Hematopoietic multipotent progenitor cell treated with erythropoietin and hydrocortisone succinate and interleukin-3 and kit ligand, for 6 days (in vitro differentiated cells): ENCODE measurements at regions not wholly inside any gene's neighbourhood (a gene's known extent, or its start where the extent isn't known, plus 50 kb on each side); places are given as distances from the start of the nearest gene placed in this dataset.

Source experiments
- DNase-seq: peaks from one replicate; pipeline ENCODE4 v3.0.0-alpha.2; 2015

DNA sequence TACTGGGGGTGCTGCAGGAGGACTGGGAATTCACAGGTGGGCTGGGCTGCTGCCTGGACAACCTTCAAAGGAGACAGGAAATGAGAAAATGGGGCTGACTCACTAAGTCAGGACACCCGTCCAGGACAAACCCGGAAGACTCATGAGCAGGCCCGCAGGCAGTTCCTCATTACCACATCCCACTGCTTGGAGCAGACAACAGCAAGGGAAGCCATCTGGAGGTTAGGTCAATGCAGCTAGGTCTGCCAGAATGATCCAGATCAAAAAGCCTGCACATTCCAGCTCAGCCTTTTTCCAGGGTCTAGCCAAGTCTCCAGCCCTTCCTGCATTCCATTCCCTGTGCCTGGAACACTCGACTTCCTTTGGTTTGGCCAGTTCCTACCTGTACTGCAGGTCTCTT lies 536.5 kb upstream of the CDH11 start:
- no peak for DNase-seq

DNA sequence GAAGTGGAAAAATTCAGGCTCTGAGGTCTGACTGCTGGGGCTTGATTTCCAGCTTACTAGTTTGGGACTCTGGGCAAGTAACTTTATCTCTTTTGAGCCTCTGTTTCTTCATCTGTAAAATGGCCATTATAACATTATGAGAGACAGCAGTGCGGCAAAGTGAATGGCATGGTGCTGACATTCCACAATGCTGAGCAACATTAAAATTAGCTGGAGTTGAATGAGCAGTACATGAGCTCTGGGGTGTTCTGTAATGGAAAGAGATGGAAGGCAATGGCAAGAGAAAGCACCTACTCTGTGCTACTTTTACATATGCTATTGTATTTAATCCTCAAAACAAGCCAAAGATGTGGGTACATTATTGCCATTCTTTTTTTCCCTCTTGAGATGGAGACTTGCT lies 535.7 kb upstream of the CDH11 start:
- DNase-seq = no peak

DNA sequence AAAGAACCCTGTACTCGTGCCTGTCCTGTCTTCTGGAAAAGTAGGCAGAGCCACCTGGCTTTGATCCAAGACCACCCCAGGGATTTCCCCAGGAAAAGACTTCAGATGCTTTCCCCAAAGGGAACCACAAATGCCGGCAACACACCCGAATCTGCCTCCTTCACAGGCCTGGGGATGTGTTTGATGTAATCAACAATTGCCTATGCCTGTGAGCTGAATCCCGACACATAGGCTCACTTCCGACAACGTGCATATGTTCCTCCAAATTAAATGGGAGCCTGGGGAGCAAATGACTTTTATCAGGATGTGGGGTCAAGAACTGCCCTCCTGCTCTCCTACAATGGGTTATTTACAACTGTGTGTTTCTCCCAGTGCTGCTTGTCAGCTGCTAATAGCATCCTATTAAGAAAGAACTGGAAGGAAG lies 535.2 kb upstream of the CDH11 start:
- DNase-seq = no peak

DNA sequence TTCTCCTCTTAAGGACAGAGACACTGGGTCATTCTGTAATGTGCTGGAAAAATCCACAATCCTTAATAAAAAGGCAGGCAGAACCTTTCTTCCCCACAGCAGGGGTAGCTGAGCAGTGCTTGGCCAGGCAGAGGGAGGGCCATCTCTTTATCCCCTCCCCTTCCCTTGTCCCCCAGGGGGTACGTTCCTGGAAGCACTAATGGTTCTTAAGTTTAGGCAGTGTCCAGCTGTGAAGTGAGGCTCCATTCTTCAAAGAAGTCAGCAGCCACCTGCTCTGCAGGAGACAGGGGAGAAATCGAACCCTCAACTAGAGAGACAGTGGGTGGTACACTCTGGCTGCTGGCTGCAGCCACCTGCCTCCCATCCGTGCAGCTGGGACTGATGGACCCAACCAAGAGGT lies 533.9 kb upstream of the CDH11 start:
- DNase-seq = no peak

DNA sequence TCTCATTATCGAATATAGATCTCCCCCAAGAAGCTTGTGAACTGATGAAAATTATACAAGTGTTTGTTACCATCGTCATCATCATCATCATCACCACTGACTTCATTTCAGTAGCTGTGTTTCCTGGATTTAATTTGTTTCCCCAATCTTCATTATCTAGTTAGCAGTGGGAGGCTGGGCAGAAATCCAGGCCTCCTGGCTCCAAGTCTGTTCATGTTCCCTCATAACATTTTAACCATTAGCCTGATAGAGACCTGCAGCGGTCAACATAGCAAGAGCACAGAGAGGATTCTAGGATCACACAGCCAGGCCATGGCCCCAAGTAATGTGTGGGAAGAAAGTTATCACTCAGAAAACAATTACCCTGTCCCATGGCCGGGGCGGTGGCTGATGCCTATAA lies 526.2 kb upstream of the CDH11 start:
- DNase-seq = no peak

DNA sequence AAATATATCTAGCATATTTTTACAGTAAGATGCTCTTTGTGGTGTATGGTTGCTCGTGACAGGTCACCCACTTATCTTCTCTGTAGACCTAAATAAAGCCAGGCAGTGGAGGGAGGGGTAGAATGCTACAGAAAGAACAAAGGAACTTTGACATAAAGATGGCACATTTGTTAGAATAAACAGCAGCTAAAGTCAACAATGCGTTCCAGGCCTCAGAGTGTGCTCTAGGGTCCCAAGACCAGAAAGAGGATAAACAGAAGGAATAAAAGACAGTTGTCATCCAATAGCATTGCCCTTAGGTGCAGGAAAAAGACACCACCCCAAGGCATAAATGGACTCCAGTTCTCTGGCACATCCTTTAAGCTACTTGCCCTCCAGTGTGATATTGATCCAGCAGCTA lies 523.0 kb upstream of the CDH11 start:
- DNase-seq = no peak

DNA sequence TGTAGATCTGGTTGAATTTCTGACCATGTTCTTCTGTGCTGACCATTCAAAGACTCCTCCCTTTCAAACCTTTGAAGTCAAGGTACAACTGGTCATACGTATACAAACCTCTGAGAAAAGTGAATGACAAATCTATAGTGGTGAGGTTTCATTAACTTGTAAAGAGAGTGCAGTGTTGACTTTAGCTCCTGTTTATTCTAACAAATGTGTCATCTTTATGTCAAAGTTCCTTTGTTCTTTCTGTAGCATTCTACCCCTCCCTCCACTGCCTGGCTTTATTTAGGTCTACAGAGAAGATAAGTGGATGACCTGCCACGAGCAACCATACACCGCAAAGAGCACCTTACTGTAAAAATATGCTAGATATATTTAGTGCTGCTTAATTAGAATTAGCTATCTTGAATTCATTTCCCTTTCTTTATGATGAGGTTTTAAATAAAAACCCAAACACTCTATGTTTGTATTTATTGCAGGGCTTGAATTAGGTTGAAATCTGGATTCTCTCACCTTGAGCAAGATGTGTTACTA lies 520.0 kb upstream of the CDH11 start:
- no peak for DNase-seq

DNA sequence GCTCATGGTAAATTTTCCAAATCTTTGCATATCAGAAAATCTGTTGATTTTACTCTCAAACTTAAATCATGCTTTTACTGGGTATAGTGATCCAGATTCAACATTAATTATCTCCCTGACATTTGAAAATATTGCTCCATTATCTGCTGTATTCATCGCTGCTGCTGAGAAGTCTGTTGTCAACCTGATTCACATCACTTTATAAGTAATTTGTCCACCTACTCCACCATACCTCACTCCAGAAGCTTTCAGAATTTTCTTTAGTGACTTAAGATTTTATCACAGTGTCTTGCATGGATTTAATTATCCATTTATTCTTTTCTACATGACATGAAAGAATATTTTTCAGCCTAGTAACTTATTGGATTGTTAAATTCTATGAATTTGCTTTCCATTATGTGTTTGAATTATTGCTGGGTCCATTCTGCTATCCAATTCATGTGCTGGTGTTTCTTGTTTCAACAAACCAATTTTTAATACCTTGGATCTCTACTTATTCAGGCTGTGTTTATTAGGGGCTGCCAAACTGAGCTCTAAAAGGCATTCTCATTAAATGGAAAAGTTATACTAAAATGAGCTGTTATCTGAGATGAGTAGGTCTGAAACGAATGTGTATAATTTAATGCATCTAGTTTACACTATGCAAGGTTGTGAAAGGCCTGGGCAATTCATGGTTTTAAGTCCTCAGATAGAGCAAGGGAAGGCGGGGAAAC lies 519.3 kb upstream of the CDH11 start:
- no peak for DNase-seq

DNA sequence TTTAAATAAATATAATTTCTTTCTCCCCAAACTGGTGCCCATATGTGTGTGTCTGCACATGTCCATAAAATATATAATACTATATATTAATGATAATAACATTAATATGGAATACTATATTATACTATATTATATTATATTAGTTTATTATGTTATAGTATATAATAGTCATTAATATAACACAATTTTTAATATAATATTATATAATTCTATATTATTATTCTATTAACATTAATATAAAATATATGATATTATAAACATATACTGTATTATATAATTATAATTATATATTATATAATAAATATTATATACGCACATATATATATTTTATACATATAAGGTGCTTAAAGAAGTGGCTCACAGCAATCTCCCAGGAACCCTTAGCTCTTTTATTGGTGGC lies 513.0 kb upstream of the CDH11 start:
- no peak for DNase-seq

DNA sequence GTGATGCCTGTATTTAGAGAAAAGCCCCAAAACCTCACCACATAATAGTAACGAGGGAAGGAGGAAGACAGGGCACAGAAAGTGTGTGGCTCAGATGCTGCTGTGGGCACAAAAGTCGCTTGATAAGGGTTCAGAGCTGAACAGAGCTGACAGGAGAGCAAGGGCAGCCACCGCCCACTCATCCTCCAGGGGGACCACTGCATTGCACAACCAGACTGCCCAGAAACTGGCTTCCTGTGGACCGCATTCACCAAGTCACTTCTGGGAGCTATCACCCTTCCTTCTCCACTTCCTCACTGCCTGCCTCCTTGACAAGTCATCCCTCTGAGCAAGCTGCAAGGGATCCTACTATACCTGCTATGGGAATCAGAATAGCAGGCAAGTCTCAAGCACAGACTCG lies 512.4 kb upstream of the CDH11 start:
- DNase-seq = peak; percentile 8

DNA sequence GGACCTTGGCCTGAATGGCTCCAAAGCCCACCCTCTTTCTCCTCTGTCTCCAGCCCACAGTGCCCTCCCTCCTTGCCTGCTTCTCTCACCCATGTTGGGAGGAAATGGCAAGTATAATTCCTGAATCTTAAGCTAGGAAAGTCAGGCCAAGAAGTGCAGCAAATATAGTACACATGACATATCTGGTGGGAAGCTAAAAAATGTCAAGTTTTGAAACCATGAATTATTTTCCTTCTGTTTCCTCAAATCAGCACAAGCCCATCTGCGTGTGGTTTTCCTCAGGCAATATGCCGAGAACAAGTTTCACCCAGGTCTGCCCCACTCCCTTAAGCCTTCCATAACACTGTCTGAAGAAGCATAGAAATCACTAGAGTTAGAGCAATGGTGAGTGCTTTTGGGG lies 502.8 kb upstream of the CDH11 start:
- DNase-seq = peak; percentile 33

DNA sequence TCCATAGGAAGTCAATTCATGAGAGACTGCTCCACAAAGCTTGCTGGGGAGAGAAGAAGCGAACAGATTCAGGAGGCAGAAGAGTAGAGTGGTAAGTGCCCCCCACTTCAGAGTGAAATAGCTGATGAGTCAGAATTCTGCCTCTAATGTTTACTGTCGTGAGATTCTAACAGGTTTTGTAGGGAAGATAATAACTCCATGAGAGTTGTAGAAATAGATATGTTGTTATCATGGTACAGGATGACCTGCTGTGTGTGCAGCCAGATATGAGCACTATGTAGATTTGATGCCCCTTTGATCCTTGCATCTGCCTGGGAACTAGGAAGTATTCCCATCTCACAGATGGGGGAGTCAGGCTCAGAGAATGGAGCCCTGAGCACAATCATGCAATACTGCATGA lies 502.4 kb upstream of the CDH11 start:
- no peak for DNase-seq

DNA sequence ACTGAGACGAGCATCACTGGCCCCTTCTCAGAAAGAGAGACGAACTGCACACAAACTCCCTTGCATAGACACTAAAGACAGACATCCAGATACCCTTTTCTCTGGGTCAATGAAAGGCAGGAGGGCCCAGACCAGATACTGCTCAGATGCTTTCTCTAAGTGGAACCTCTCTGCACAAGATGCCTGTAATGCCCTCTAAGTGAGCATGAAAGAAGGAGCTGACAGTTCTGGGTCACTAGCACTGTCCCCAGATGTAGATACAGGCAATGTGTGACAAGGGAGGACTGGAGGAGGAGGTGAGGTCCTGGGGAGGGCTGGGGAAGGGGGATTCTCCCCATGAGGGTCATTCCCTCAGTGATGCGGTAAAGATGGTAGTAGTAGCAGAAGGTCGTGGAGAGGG lies 501.0 kb upstream of the CDH11 start:
- no peak for DNase-seq

DNA sequence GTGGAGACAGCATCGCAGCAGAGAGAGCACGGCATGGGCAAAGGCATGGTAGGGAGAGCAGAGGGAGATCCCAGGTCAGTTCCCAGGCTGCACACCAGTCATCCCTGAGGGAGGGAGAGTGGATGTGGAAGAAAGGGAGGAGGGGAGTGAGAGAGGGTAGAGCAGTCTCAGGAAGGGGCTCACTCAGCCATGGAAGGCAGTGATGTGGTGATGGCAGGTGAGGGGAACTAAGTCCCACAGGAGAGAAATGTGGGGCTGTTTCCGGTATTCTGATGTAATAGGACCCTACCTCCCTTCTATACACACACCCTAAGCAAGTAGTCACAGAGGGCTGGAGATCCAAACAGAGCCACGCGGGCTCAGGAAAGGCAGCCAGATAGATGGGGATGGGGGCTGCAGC lies 500.3 kb upstream of the CDH11 start:
- DNase-seq = no peak

DNA sequence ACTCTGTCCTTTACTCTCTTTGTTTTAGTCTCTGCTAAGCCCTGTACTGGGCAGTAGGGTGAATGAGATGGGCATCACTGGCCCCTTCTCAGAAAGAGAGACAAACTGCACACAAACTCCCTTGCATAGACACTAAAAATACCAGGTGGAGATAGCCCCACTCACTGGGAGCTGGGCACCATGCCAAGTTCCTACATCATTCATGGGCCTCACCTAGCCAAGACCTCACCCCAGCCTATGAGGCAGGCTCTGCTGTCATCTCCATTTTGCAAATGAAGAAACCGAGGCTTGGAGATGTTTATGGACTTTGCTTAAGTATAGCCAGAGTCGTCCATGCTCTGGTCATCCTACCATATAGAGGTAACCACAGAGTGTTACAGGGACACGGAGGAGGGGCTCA lies 499.8 kb upstream of the CDH11 start:
- no peak for DNase-seq

DNA sequence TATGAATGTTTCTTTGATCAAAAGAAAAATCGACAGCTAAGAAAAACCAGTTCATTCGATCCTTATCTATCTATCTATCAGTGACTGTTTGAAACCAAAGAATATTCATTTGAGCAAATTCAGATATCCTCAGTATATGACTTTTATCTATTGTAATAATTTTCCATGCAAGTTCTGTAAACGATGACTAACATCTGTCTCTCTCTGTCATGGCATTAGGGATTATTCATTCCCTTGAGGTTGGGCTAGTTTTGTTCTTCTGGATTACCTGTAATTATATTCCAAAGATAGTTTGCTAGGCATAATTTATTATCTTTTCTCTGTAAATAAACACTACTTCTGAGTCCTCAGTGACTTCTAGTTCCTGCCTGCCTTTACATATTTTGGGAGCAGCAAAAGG lies 497.7 kb upstream of the CDH11 start:
- no peak for DNase-seq

DNA sequence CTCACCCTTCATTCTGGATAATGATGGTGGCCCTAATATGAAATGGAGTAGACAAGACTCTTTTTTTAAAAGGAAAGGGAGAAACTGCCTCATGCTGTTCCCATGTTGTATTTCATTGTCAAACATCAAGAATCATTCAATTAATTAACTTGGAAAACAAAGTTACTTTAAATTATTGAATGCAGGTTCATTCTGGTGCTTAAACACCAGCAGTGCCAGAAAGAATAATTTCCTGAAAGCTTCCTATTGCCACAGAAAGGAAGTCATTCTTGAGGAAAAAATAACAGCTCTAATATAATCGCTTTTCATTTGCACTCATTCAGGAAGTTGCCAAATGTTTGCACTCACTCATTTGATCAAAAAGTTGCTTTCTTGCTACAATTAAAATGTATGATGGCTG lies 497.1 kb upstream of the CDH11 start:
- DNase-seq = no peak

DNA sequence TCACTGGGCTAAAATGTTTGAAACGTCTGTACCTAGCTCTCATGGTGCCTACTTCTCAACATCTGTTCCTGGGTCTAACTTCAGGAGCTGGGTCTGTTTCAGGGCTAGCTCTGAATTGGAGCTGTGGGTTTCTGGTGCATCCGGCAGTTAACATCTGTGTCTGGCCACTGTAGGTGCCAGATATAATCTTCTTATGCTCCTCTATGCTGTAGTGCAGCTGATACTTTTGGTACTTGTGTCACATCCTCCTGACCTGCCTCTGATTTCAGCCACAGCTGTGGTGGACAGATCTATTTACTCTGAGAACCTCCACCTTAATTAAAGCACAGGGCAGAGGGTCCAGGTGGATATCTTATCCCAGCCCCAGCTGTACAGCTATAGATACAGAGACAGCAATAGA lies 496.5 kb upstream of the CDH11 start:
- no peak for DNase-seq

DNA sequence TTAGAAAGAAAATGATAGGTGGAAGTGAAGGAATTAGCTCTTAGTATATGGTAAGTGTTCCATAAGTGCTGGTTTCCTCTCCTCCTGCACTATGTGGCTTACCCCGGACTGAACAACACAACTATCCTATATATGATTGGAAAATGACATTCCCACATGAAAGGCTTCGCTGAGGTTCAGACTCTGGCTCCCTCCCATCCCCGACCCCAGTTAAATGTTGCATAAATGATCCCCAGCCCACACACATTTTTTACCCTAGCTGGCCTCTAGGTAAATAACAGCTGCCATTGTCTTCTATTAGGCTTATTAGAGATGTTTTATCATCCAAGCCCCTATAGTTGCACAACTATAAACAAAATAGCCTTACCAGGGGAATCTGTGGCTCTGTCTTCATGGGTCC lies 495.6 kb upstream of the CDH11 start:
- no peak for DNase-seq

DNA sequence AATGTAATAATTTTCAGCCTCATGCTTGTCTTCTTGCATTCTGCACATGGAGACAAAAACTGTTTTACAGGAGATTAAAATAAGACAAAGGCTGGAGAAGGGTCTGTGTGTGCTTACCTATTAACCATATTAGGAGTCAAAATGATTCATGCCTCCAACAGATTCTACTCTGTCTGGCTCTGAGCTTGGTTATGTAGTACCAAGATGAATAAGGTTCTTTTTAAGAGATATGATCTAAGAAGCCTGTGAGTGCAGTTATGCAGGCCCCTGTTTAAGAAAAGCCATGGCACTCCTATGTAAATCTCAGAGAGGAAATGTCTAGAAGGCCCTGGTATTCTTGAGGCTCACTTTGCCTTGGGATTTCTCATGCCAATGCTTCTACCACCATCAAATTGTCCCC lies 486.6 kb upstream of the CDH11 start:
- DNase-seq = no peak

DNA sequence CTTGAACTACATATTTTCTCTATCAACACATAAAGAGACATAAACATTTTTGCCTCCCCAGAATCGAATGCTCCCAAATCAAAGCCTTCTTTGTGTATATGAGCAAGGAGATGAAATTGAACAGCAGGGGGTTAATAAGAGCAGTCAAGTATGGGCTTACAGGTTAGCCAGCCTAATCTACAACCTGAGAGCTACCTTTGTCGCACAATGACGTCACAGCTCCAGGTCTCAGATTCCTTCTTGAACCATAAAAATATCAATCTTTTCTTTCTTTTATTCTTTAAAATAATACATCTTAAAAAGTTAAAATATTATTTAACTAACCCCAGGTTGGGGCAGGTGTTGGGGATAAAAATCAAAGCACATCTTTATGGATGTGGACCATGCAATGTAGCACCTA lies 482.9 kb upstream of the CDH11 start:
- no peak for DNase-seq

DNA sequence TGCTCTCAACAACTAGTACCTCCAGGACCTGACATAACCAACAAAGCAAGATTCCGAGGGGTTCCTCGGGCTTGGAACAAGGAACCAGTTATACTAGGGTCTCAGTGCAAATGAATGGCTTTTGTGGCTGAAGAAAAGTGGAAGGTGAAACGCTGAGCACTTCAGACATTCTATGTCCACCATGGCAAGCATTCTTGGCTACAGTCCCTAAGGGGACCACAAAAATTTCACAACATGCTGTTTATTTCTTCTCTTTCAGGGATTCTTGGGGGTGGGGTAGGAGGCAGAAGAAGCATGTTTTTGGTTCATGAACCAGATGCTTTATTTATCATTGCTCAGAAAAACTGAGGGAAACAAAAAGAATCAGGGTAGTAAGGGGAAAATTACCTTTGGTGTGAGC lies 479.9 kb upstream of the CDH11 start:
- no peak for DNase-seq

DNA sequence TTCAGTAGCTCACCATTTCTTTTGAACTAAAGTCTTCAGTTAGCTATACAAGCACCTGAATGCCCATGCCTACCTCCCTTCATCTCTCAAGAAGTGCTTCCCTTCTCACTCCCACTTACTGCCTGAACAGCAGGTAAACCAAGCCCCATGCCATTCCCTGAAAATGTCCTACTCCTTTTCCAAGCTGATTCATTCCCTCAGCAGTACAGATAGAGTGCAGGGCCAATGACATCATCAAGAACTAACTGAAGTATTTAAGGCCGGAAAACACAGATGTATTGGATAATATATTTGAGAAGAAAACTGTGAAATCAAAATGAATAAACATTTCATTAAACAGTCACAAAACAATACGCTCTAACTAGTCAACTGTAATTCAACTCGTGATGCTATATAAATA lies 478.8 kb upstream of the CDH11 start:
- no peak for DNase-seq

DNA sequence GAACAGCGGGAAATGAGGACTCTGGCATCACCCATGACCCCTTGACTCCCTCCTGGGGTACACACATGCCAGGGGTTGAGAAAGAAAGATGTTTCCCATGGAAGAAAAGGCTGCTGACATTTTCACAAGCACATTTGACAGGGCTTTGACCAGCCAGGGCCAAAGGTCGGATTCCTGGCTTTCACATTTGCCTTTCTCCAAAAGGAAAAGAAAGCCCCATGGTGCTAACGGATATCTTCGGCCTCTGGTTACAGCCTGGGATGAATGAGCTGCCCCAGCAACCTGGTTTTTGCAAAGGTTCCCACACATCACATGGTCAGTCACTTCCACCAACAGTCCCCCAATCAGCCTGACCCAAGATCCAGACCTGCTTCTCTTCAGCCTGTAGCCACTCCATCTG lies 478.2 kb upstream of the CDH11 start:
- DNase-seq = no peak

DNA sequence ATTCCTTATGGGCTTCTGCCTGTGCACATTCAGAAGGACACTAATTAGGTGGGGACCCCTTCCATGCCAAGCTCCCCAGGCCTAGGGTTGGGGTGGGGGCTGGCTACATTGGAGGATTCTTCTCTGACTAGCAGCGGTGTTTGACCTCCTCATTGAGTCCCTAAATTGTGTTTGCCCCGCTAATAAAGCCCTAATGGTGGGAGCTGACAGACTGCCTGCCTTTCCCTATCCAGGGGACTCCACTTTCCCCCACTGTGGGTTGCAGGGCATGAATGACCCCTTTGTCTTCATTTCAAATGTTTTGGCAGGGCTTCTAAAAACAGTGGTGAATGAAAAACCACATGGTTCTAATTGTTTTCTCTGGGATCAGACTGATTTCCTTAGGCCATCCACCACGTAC lies 476.8 kb upstream of the CDH11 start:
- DNase-seq = no peak

DNA sequence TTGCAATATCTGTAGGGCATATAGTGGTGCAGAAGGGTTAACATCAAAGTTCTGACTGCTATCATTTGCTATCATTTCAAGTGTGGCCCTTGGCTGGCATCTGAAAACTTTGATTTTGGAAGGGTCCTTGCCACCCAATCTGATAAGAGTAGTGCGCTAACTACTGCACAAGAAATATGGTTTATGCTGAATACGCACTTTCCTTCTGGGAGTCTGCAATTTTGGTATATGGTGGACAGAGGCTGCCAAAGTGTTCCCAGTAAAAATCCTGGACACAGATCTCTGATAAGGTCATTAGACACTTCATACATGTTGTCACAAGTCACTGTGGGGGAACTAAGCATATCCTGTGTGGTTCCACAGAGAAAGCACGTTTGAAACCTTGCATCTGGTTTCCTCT lies 461.6 kb upstream of the CDH11 start:
- no peak for DNase-seq
